HepG2 (cell line): ENCODE measurements at regions not wholly inside any gene's neighbourhood (a gene's known extent, or its start where the extent isn't known, plus 50 kb on each side); places are given as distances from the start of the nearest gene placed in this dataset.

Experiments
- ATAC-seq: fragments of 200-7000 bp; cut with Tn5 transposase; 3 replicates; pipeline ENCODE4 v1.9.1; 2020; ENCODE audit warnings: mild to moderate bottlenecking, moderate library complexity
- BruUV-seq: library from RNA; stranded (reverse); fragments of 400-500 nt; replicated peaks from 2 replicates; lab custom pipeline; 2021; lab: Mats Ljungman, UMichigan
- CTCF ChIA-PET: fragments of 300-600 bp; formaldehyde crosslinking; extraction: SDS; loops from one replicate; lab custom pipeline; 2021; ENCODE audit warnings: low total read pairs, inconsistent platforms, low intra/inter-chr PET ratio; lab: Yijun Ruan, JAX
- POLR2A ChIA-PET: fragments of 350-600 bp; sonication (Branson Sonifier 250); formaldehyde crosslinking; loops from one replicate; lab custom pipeline; 2020; ENCODE audit warnings: antibody characterized with exemption, inconsistent platforms; lab: Yijun Ruan, JAX
- DNase-seq: peaks from one replicate; pipeline ENCODE4 v3.0.0-alpha.2; 2015; ENCODE audit warnings: low spot score
- FAIRE-seq: peaks from 3 replicates; lab custom pipeline; 2011; peaks lifted over from hg19 to GRCh38; lab: Jason Lieb, UNC
- H2AFZ ChIP-seq: one replicate; pipeline ENCODE4 v1.6.1; 2011; ENCODE audit warnings: low read length, inconsistent platforms
- H3K27ac ChIP-seq: fragments of 300-600 bp; 3 replicates; pipeline ENCODE4 v1.8.0; 2011; ENCODE audit warnings: mixed run types, mild to moderate bottlenecking, mixed read lengths, low read length, inconsistent platforms; ENCODE audit not compliant: insufficient read depth; ENCODE audit errors: extremely low read length
- H3K27me3 ChIP-seq, 2 experiments: fragments of 200-600 bp in 1 of 2; 2 replicates in 1 of 2; 3 replicates in 1 of 2; pipeline versions ENCODE4 v1.6.0 to v1.8.0; 2011; ENCODE audit warnings: low read length in 2 of 2, mild to moderate bottlenecking in 2 of 2, moderate library complexity in 2 of 2, inconsistent platforms in 1 of 2; ENCODE audit not compliant: insufficient read depth in 2 of 2, control insufficient read depth in 1 of 2
- H3K36me3 ChIP-seq, 2 experiments: fragments of 200-600 bp in 1 of 2; replicated peaks in 1 of 2; 2 replicates in 1 of 2; 3 replicates in 1 of 2; pipeline versions ENCODE4 v1.5.1 to v1.8.0; 2011; ENCODE audit warnings: low read length in 2 of 2, inconsistent platforms in 1 of 2; ENCODE audit not compliant: insufficient read depth in 2 of 2, control insufficient read depth in 1 of 2
- H3K4me1 ChIP-seq: 2 replicates; pipeline ENCODE4 v1.5.1; 2012; ENCODE audit warnings: low read length, inconsistent platforms; ENCODE audit not compliant: insufficient read depth
- H3K4me2 ChIP-seq: 2 replicates; pipeline ENCODE4 v1.6.0; 2011; ENCODE audit warnings: low read depth, low read length, inconsistent platforms
- H3K4me3 ChIP-seq, 3 experiments: fragments of 200-600 bp in 1 of 3; sonication (generic), shearing (Covaris generic) in 1 of 3; replicated peaks in 1 of 3; 2 replicates each; pipeline ENCODE4 v1.5.1; 2011 to 2016; ENCODE audit warnings: low read length in 3 of 3, inconsistent platforms in 2 of 3, low read depth in 2 of 3, mild to moderate bottlenecking in 2 of 3, control low read depth in 1 of 3, mixed read lengths in 1 of 3; ENCODE audit not compliant: insufficient read depth in 1 of 3
- H3K79me2 ChIP-seq: one replicate; pipeline ENCODE4 v1.6.1; 2011; ENCODE audit warnings: low read length, inconsistent platforms; ENCODE audit not compliant: insufficient read depth
- H3K9ac ChIP-seq: 2 replicates; pipeline ENCODE4 v1.6.0; 2011; ENCODE audit warnings: mild to moderate bottlenecking, low read depth, low read length, inconsistent platforms; ENCODE audit not compliant: insufficient read depth
- H3K9me3 ChIP-seq: 2 replicates; pipeline ENCODE4 v1.5.1; 2012; ENCODE audit warnings: mild to moderate bottlenecking, low read length
- H4K20me1 ChIP-seq: 2 replicates; pipeline ENCODE4 v1.6.0; 2011; ENCODE audit warnings: inconsistent platforms, mild to moderate bottlenecking, low read length, moderate library complexity; ENCODE audit not compliant: insufficient read depth
- CAMTA2 ChIP-seq: sonication (generic); formaldehyde crosslinking; IDR thresholded peaks from 2 replicates; pipeline ENCODE4 v1.4.0; 2020; ENCODE audit warnings: mild to moderate bottlenecking, missing genetic modification reagents, borderline replicate concordance
- CSRNP1 ChIP-seq: sonication (generic); formaldehyde crosslinking; IDR thresholded peaks from 2 replicates; pipeline ENCODE4 v1.8.1; 2023; ENCODE audit warnings: mild to moderate bottlenecking, missing genetic modification reagents
- FLYWCH1 ChIP-seq: sonication (generic); formaldehyde crosslinking; IDR thresholded peaks from 2 replicates; pipeline ENCODE4 v1.8.1; 2023; ENCODE audit warnings: mild to moderate bottlenecking, missing genetic modification reagents
- FOXC1 ChIP-seq: sonication (generic); formaldehyde crosslinking; IDR thresholded peaks from 2 replicates; pipeline ENCODE4 v1.8.0; 2022; ENCODE audit warnings: mild to moderate bottlenecking, missing genetic modification reagents, borderline replicate concordance
- HOMEZ ChIP-seq: IDR thresholded peaks from 2 replicates; pipeline ENCODE4 v1.6.1; 2016; ENCODE audit warnings: low read depth
- SIX4 ChIP-seq: sonication (generic); formaldehyde crosslinking; IDR thresholded peaks from 2 replicates; pipeline ENCODE4 v1.4.0; 2020; ENCODE audit warnings: missing genetic modification reagents
- SMAD3 ChIP-seq: sonication (generic); formaldehyde crosslinking; IDR thresholded peaks from 2 replicates; pipeline ENCODE4 v1.4.0; 2020; ENCODE audit warnings: missing genetic modification reagents
- TCF7 ChIP-seq: sonication (generic); IDR thresholded peaks from 2 replicates; pipeline ENCODE4 v1.6.1; 2016; ENCODE audit warnings: antibody characterized with exemption, low read depth
- USF2 ChIP-seq, 2 experiments: sonication (generic) in 1 of 2; formaldehyde crosslinking in 1 of 2; IDR thresholded peaks; 2 replicates each; pipeline versions ENCODE4 v1.5.1 to v1.6.1; 2011 to 2020; ENCODE audit warnings: borderline replicate concordance in 1 of 2, low read depth in 1 of 2, low read length in 1 of 2, mild to moderate bottlenecking in 1 of 2, missing genetic modification reagents in 1 of 2, moderate library complexity in 1 of 2
- ZNF224 ChIP-seq: sonication (generic); formaldehyde crosslinking; IDR thresholded peaks from 2 replicates; pipeline ENCODE4 v1.5.0; 2020; ENCODE audit warnings: mild to moderate bottlenecking, missing genetic modification reagents
- ZNF318 ChIP-seq: sonication (generic); formaldehyde crosslinking; IDR thresholded peaks from 2 replicates; pipeline ENCODE4 v1.4.0; 2020; ENCODE audit warnings: mild to moderate bottlenecking, missing genetic modification reagents
- WGBS: methylation state at CpG from one replicate; pipeline ENCODE4 v1.1.6; 2017; ENCODE audit warnings: low lambda C conversion rate; 5-methylcytosine and 5-hydroxymethylcytosine counted together
- in situ Hi-C: cut with HindIII; loops from 2 replicates; pipeline ENCODE4 v1.10.0; 2017; ENCODE audit warnings: low pct_unique_long_range_greater_than_20kb; ENCODE audit not compliant: extremely low pct_ligation_motif_present
- intact Hi-C: fragments of 100-400 bp; cut with micrococcal nuclease; formaldehyde crosslinking; loops from one replicate; pipeline ENCODE4 v1.10.0; 2022; ENCODE audit not compliant: unreplicated experiment

- no TSS peak for BruUV-seq
- POLR2A ChIA-PET: no interaction called here
- WGBS: 0% methylated on average over 1 of the region's 1 CpG
- TF ChIP-seq HOMEZ (CRISPR knock-in tag): no peak
- no peak for TF ChIP-seq ZNF224 (CRISPR knock-in tag)
- no peak for TF ChIP-seq SMAD3 (CRISPR knock-in tag)
- TF ChIP-seq FLYWCH1 (CRISPR knock-in tag): no peak
- TF ChIP-seq TCF7: no peak
- no peak for TF ChIP-seq ZNF318 (CRISPR knock-in tag)
- no peak for TF ChIP-seq SIX4 (CRISPR knock-in tag)
- TF ChIP-seq USF2 (IDR thresholded peaks at IDR 0.05; ENCODE audit: low read depth, low read length): no peak
- no peak for TF ChIP-seq USF2 (CRISPR knock-in tag; IDR thresholded peaks at IDR 0.05; ENCODE audit: borderline replicate concordance)
- TF ChIP-seq FOXC1 (CRISPR knock-in tag): no peak
- TF ChIP-seq CSRNP1: no peak
- no peak for TF ChIP-seq CAMTA2 (CRISPR knock-in tag)
Observed at GRCh38 chr1:69479734-69480133, 88.0 kb upstream of the LRRC7 start.

More at GRCh38 chr1:69479734-69480133, 88.0 kb upstream of the LRRC7 start:
- CTCF ChIA-PET: no interaction called here
- no peak overlapping the region for H3K27ac ChIP-seq
- H2AFZ ChIP-seq: no peak overlapping the region
- DNase-seq (no peak), ATAC-seq (no peak), FAIRE-seq (no peak)
- no peak overlapping the region for H3K4me2 ChIP-seq
- in situ Hi-C loops: no loop called here
- no peaks in the 10 kb centered on the region for H3K4me1 ChIP-seq
- no peaks in the 10 kb centered on the region for H3K36me3 ChIP-seq
- intact Hi-C loops: no loop called here
- no peaks in the 10 kb centered on the region for H3K27me3 ChIP-seq
- H4K20me1 ChIP-seq: no peaks in the 10 kb centered on the region
- no peak overlapping the region for H3K4me3 ChIP-seq
- no peaks in the 10 kb centered on the region for H3K79me2 ChIP-seq
- H3K9ac ChIP-seq: no peak overlapping the region
- H3K9me3 ChIP-seq: peaks cover 54% of the 10 kb centered on the region
